ENCODE measurements at regions not wholly inside any gene's neighbourhood (a gene's known extent, or its start where the extent isn't known, plus 50 kb on each side); places are given as distances from the start of the nearest gene placed in this dataset.

DNA sequence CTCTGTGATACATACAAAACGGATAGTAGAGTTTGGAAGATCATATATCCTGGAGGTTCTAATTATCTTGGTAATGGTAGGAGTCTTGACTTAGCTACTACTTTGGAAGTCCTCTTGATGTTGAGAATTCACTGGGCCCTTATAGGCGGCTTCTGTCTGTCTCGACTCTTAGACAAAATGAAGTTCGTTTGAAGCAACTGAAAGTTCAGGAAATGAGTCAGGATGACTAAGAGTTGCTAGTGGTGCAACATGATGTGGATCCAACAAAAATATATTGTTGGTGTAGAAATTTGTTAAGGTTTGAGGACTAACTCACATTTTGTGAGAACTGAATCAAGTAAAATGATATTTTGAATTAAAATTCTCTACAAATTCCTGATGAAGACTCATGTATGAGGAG is 272.7 kb downstream of the AEBP2 start:
- DNase-seq (ENCODE audit: extremely low read depth, low read depth) = peak; percentile 38
- no peak overlapping the region for H3K4me3 ChIP-seq (replicated peaks; ENCODE audit: low read depth, low read length)
- no peak for TF ChIP-seq CTCF (IDR thresholded peaks at IDR 0.05; ENCODE audit: low read depth, low read length, missing control alignments)

GRCh38 chr12:19718401-19718800 is 279.1 kb downstream of the AEBP2 start:
- TF ChIP-seq CTCF (IDR thresholded peaks at IDR 0.05; ENCODE audit: low read depth, low read length, missing control alignments) = no peak
- H3K4me3 ChIP-seq (replicated peaks; ENCODE audit: low read depth, low read length) = no peak overlapping the region
- DNase-seq (ENCODE audit: extremely low read depth, low read depth) = no peak

DNA sequence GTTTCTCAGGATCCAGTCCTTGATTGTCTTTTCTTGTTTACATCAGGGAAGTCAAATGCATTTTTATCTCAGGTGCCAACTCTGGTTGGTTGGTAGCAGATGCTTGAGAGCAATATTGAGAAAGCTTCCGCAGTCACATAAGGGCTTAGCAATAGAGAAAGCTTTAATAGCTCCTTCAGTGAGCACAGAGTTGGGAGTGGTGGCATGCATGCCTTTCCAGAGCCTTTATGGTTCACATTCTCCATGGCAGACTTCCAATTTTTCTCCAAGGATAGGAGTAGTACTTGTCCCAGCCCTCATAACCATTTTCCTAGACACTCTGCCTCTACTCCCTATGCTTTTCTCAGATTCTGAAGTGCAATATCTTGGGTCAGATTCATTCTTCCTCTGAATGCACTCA is 280.4 kb downstream of the AEBP2 start:
- DNase-seq (ENCODE audit: extremely low read depth, low read depth) = no peak
- TF ChIP-seq CTCF (IDR thresholded peaks at IDR 0.05; ENCODE audit: low read depth, low read length, missing control alignments) = no peak
- no peak overlapping the region for H3K4me3 ChIP-seq (replicated peaks; ENCODE audit: low read depth, low read length)

DNA sequence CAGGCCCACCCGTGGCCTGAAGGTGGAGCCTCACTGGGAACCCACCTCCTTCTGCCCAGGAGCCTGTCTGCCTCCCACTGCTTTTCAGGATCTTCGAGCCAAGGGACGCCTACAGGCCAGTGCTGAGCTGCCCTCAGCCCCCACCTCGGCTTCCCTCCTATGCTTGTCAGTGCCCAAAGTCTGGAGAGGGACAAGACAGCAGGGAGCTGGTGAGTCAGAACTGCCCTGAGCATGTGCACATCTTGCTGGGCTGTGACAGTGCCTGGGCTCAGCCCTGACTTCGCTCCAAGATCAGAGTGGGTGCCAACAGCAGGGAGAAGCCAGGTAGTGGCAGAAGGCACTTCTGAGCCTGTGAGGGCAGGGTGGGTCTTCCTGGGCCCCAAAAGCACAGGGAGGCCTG is 286.8 kb downstream of the AEBP2 start:
- no peak overlapping the region for H3K4me3 ChIP-seq (replicated peaks; ENCODE audit: low read depth, low read length)
- TF ChIP-seq CTCF (IDR thresholded peaks at IDR 0.05; ENCODE audit: low read depth, low read length, missing control alignments) = no peak
- DNase-seq (ENCODE audit: extremely low read depth, low read depth) = no peak

- DNase-seq (ENCODE audit: extremely low read depth, low read depth) = no peak
- no peak for TF ChIP-seq CTCF (IDR thresholded peaks at IDR 0.05; ENCODE audit: low read depth, low read length, missing control alignments)
- H3K4me3 ChIP-seq (replicated peaks; ENCODE audit: low read depth, low read length) = no peak overlapping the region
These were observed 287.3 kb downstream of the AEBP2 start for GRCh38 chr12:19726592-19726991.

DNA sequence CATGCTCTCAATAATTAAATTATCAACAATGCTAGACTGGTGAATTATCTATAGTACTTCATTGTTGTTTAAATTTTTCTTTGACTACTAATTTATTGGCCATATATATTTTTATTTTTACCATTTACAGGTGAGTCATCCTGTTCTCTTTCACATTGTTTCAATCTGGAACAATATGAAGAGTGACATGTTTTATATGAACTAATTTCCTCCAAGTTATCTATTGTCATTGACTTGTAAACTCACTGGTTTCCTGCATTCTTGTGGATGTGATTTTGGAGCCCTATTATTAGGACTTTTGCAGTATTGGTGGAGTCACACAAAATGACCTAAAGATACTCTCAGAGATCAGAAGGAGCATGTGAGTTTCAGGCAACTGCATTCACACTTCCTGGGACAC is 297.7 kb downstream of the AEBP2 start:
- no peak for DNase-seq (ENCODE audit: extremely low read depth, low read depth)
- H3K4me3 ChIP-seq (replicated peaks; ENCODE audit: low read depth, low read length) = no peak overlapping the region
- no peak for TF ChIP-seq CTCF (IDR thresholded peaks at IDR 0.05; ENCODE audit: low read depth, low read length, missing control alignments)

DNA sequence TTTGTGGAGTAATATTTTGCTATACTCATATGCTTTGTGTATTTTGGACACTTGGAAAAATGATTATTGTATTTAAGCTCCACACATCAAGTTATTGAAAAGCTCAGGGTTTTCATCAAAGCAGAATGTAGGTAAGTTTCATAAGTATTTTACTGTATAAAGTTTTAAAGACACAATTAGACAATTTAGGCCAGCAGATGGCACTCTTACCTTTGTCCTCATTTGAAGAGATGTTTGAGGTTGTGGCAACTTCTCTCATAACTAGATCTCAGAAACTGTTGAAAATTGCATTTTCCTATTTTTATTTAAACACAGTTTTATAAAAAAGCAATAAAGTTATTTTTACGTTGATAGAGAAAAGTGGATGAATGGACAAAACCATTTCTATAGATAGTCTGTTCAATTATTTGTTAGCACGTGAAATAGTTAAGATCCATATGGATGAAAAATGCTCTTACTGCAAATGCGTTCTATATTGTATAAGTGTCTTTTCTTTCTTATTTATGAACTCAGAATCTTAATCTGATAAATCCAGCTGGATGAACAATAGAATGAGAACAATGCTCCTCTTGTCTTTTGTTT is 300.0 kb downstream of the AEBP2 start:
- H3K4me3 ChIP-seq (replicated peaks; ENCODE audit: low read depth, low read length) = no peak overlapping the region
- peak; percentile 32 for DNase-seq (ENCODE audit: extremely low read depth, low read depth)
- peak; percentile 42 for TF ChIP-seq CTCF (IDR thresholded peaks at IDR 0.05; ENCODE audit: low read depth, low read length, missing control alignments)

All from HFF-Myc (cell line).